ENCODE measurements at regions not wholly inside any gene's neighbourhood (a gene's known extent, or its start where the extent isn't known, plus 50 kb on each side); places are given as distances from the start of the nearest gene placed in this dataset.

- no peaks in the 10 kb centered on the region for H3K4me1 Mint-ChIP-seq (ENCODE audit: low read depth in 2 of 2)
- ATAC-seq (no peak), DNase-seq (ENCODE audit: low spot score) (no peak)
- H3K9me3 Mint-ChIP-seq, result peaks cover under 1% of the 10 kb centered on the region
- H3K36me3 Mint-ChIP-seq, result no peaks in the 10 kb centered on the region
- no peak overlapping the region for H3K27ac Mint-ChIP-seq
- H3K4me3 Mint-ChIP-seq, result no peak overlapping the region
- no peaks in the 10 kb centered on the region for H3K27me3 Mint-ChIP-seq
Observed at GRCh38 chr3:180538493-180538892, 63.5 kb upstream of the TTC14 start.

- ATAC-seq, result no peak
- DNase-seq (ENCODE audit: low spot score), result no peak
- no peak overlapping the region for H3K4me3 Mint-ChIP-seq
- H3K27me3 Mint-ChIP-seq, result no peaks in the 10 kb centered on the region
- no peak overlapping the region for H3K27ac Mint-ChIP-seq
- no peaks in the 10 kb centered on the region for H3K4me1 Mint-ChIP-seq (ENCODE audit: low read depth in 2 of 2)
- H3K9me3 Mint-ChIP-seq, result peaks cover 4% of the 10 kb centered on the region
- no peaks in the 10 kb centered on the region for H3K36me3 Mint-ChIP-seq
Observed at GRCh38 chr3:180543877-180544276, 58.1 kb upstream of the TTC14 start.

- no peak for ATAC-seq
- Mint-ChIP-seq H3K9me3 (peaks cover 8% of the 10 kb centered on the region), H3K27ac (no peak overlapping the region), H3K36me3 (no peaks in the 10 kb centered on the region), H3K4me3 (no peak overlapping the region), H3K4me1 (ENCODE audit: low read depth in 2 of 2) (no peaks in the 10 kb centered on the region), H3K27me3 (no peaks in the 10 kb centered on the region)
- DNase-seq (ENCODE audit: low spot score), result no peak
Observed at GRCh38 chr3:180546863-180547262, 55.1 kb upstream of the TTC14 start.

GRCh38 chr3:180548050-180548449 lies 53.9 kb upstream of the TTC14 start:
- no peak for DNase-seq (ENCODE audit: low spot score)
- no peak for ATAC-seq
- no peaks in the 10 kb centered on the region for H3K4me1 Mint-ChIP-seq (ENCODE audit: low read depth in 2 of 2)
- no peaks in the 10 kb centered on the region for H3K36me3 Mint-ChIP-seq
- H3K4me3 Mint-ChIP-seq, result no peak overlapping the region
- peaks cover 8% of the 10 kb centered on the region for H3K9me3 Mint-ChIP-seq
- no peaks in the 10 kb centered on the region for H3K27me3 Mint-ChIP-seq
- no peak overlapping the region for H3K27ac Mint-ChIP-seq
